ENCODE measurements at regions not wholly inside any gene's neighbourhood (a gene's known extent, or its start where the extent isn't known, plus 50 kb on each side); places are given as distances from the start of the nearest gene placed in this dataset.
"Not testable (repeated sequence)": the region's sequence is repeated elsewhere in the genome, so short reads cannot be mapped to it uniquely, and the experiment has no call there.

DNA sequence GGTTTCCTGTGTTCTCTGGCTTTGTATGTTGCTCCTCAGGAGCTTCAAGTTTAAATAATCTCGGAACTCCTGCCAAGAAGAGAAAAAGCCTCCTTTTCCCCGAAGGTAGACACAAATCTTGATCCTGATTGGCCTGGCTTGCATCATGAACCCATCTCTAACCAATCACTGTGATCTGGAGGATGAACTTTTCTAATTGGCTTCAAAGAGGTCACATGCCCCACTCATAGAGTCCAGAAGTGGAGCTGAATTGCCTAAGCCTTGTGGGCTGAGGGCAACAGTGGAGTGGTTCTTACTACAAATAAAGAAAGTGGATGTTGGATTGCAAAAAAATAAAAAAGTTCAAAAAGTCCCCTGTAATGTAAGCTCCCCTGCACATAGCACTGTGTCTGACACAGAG is 245.9 kb downstream of the MID1IP1 start:
- no peak for DNase-seq (ENCODE audit: low read depth)

DNA sequence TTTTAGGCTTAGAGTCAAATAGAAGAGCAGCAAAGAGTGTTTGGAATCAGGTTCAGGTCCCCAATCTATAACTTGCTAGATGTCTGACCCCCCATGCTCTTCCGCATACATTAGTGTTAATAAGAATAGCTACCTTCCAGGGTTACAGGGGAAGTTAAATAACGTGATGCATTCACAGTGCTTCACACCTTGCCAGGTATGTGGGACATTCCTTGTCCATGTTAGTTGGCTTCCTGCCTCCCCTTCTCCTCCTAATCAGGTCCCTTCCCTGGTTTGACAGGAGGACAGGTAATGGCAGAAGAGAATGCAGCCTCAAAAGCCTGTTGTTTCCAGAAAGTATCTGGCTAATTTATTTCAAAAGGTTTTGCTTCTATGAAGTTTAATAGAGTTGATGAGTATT is 248.7 kb downstream of the MID1IP1 start:
- DNase-seq (ENCODE audit: low read depth): no peak

DNA sequence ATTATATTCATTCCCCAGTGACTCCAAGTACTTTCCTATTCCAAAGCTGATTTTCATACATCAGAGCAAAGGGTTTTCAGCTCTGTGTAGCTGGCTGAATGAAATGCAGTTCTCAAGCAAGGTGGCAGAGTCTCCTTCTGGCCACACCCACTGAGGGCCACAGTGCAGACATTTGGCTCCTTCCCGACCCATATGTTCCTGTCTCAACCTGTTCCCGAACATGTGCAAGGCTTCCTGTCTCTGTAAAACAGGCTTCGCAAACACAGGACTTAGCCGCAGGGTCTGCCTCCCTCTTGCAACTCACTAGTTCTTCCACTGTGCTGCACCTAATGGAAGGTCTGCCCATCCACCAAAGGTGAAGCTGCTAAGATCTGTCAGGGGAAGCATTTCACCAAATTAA is 249.2 kb downstream of the MID1IP1 start:
- DNase-seq (ENCODE audit: low read depth): no peak

DNA sequence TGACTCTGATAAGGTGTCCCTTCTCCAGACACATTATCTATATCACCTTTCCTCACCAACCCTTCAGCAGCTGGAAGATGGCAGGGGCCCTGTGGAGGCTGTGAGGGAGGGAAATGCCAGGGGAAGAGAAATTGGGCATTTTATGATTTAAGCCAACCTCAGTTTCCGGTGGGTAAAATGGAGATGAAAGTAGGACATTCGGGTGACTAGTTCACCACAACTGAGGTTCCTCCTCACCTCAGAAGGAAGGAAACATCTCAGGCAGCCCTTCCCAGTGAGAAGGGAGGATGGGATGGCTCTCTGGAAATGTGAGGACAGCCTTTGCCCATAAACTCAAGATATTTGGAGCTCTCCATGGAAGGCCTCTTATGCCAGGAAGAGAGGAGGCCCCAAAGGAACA is 251.5 kb downstream of the MID1IP1 start:
- DNase-seq (ENCODE audit: low read depth): no peak

DNA sequence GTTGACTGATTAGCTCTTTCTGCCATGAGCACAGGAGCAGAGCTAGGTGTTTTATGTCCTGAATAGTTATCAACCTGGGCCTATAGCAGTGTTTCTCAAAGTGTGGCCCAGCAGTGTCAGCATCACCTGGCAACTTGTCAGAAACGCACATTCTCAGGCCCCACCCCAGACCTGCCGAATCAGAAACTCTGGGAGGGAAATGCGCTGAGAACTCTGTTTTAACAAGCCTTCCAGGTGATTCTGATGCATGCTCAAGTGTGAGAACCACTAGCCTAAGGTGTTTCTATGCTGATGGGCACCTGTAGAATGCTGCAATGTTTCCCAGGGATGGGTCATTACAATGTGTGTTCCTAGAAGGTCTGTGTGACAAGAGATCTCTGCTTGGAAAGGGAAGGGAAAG is 257.5 kb downstream of the MID1IP1 start:
- no peak for DNase-seq (ENCODE audit: low read depth)

DNA sequence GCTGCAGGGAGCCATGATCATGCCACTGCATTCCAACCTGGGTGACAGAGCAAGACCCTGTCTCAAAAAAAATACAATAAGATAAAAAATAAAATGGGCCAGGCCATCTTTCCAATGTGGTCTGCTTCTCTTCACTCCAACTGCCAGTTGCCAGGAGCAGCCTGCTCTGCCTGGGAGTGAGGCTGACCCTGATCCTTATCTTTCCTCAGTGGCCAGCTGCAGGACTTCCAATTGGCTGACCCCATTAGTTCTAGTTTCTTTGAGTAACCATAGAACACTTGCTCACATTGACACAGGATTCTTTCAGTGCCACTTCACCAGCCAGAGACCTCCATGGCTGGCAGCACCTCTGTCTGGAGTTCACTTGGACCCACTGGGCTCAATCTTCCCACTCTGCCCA is 258.6 kb downstream of the MID1IP1 start:
- no peak for DNase-seq (ENCODE audit: low read depth)

DNA sequence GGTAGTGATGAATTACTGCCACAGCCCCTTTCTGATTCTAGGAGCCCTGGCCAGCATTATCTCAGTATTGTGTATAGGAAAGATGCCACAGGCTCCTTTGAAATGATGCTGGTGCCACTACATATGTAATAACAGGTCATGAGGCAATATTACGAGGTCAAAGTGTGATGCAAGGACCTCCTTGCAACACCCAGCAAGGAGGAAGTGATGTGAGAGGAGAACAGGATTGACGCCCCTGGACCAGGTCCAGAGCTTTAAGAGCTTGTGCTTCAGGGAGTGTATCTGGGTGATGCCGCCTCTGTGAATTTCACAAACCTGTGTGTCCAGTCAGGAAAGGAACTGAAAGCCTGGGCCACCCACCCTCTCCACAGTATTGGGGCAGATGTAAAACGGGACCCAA is 261.8 kb downstream of the MID1IP1 start:
- DNase-seq (ENCODE audit: low read depth): no peak

DNA sequence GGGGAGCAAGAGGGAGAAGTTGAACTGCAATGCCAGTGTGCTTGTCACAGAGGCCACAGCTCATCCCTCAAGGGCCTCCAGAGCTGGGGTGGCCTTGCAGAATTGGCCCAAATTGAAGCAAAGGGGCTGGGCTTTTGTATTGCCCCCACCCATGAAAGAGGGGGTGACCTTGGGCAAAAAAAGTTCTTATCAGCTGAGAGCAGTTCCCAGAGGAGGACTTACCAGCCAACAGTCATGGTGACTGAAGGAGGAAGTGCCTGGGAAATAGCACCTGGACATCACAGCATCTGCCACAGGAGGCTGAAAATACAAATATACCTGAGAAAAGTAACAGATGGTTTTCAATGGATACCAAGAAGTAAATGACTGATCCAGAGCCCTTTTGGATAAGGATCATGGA is 262.4 kb downstream of the MID1IP1 start:
- DNase-seq (ENCODE audit: low read depth): no peak

DNA sequence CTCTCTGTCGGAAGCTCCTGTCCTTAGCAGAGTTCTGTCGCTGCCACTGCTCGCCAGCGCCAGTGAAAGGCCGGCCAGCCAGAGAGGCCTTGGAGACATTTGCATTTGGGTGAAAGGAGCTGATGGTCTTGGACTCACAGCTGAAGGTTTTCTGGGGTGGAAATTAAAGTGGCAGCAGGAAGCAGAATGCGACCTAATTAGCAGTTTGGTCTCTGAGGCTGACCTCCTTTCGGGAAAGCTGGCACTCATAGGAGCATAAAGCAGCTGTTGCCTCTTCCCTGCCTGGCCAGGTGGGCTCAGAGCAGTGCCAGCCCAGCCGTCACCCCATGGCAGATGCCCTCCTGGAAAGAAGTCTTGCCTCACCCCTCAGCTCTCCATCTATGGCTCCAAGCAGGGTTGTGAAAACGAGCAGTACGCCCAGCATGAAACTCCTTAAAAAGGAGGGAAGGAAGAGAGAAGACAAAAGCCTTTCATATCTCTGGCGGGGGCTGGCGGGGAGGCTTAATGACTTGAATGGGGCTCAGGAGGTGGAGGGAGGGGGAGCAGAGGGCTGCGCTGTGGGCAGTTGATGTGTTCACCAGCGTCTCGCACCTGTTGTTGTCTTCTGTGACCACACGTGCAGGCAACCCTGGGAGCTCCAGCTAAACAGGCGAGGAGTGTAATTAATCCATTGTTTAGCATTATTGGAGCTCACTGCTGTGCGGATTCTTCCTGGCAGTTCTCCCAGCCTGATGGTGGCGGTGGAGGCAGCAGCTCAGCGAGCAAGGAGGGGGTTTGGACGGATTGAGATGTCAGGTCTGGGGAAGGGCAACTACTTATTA is 264.0 kb downstream of the MID1IP1 start:
- DNase-seq (ENCODE audit: low read depth): no peak

DNA sequence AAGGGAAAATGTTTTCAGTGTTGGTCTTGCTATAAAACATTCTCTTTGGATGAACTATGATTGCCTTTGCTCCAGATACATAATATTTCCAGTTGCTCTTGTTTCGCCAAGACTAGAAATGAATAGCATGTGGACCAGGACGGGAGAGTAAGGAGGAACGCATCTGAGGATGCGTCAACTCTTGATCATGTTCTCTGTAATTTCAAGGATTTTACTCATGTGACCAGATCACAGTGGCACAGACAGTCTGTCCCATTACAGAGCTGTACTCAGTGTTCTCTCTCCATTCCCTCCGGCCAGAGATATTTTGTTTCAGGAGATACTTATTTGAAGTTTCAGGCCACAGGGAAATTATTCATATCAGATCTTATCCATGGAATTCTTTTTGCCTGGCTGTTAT is 266.6 kb downstream of the MID1IP1 start:
- DNase-seq (ENCODE audit: low read depth): no peak

DNA sequence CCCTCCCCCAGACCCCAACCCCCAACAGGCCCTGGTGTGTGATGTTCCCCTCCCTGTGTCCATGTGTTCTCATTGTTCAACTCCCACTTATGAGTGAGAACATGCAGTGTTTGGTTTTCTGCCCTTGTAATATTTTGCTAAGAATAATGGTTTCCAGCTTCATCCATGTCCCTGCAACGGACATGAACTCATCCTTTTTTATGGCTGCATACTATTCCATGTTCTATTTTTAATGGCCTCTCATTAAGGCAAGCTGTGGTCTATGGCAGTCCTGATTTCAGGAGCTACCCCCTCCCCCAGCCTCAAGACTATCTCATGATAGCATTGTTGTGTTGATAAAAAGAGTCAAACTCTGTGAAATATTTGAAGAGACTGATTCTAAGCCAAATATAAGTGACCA is 267.4 kb downstream of the MID1IP1 start:
- not testable (repeated sequence) for DNase-seq (ENCODE audit: low read depth)

DNA sequence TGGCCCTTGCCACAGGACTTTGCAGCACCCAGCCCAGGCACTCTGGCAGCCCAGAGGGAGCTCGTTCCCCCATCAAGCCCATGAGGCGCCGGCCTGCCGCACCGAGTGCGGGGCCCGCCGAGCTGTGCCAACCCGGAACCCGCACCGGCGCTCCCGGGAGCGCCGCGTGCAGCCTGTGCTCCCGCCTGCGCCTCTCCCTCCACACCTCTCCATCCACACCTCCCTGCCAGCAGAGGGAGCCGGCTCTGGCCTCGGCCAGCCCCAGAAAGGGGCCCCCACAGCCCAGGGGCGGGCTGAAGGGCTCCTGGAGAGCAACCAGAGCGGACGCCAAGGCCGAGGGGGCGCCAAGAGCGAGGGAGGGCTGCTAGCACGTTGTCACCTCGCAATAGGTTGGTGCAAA is 268.8 kb downstream of the MID1IP1 start:
- DNase-seq (ENCODE audit: low read depth): no peak

DNA sequence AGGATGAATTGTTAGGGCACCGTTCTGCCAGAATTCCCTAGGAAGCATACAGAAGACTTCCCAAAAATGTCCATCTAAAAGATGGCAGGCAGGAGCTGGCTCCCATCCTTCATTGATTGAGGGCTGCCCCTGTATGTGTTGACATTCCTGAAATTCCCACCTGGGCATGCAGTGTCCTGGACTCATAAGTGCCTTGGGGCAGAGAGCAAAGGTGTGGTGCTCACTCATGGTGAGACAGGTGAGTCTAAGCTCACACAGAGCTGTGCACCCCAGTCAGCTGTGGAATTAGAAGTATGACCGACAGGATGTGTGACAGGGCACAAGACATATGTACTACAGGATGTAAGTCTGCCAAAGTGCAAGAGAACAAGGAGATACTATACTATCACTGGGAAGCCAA is 271.9 kb downstream of the MID1IP1 start:
- no peak for DNase-seq (ENCODE audit: low read depth)

DNA sequence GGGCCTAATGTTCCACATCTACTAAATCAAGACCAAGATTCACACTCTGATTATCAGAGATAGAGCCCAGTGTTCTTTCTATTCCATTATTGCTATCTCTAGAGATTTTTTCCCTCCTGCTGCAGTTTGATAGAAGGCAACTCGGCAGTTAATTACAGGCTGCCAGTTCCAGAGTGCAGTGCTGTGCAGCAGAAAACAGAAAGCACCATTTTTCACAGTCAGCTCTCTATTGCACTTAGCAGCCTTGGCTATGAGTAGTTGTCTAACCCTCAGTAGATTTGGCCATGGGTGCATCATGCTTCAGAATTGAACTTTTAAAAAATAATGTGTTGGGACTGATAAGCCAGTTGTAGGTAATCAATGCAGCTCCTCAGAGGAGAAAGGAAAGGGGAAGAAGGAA is 295.3 kb downstream of the MID1IP1 start:
- DNase-seq (ENCODE audit: low read depth): no peak

DNA sequence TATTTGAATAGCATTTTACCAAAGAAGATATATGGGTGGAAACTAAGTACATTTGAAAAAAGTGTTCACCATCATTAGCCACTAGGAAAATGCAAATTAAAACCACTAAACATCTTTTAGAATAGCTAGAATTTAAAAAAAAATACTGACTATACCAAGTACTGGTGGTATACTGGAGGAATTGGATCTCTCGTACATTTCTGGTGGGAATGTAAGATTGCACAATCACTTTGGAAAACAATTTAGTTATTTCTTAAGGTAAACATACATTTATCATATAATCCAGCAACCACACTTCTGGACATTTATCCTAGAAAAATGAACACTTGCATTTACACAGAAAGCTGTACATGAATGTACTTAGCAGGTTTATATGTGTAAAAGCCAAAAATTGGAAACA is 303.5 kb downstream of the MID1IP1 start:
- DNase-seq (ENCODE audit: low read depth): no peak

DNA sequence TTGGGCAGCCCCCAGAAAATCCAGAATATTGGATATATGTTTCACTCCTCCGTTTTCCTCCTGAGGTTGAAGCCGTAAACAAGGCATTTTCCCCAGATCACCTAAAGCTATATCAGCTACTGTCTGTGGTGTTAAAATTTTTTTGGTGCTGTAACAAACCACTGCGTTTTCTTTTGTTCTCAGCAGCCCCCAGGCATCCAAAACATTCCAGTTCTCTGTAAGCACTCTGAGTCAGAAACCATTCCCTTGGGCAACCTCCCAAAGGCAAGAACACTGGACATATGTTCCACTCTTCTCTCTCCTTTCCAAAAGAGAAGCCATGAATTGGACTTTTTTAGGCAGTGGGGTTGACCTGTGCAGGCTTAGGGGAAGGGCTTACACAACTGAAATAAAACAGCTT is 310.9 kb downstream of the MID1IP1 start:
- DNase-seq (ENCODE audit: low read depth): no peak

DNA sequence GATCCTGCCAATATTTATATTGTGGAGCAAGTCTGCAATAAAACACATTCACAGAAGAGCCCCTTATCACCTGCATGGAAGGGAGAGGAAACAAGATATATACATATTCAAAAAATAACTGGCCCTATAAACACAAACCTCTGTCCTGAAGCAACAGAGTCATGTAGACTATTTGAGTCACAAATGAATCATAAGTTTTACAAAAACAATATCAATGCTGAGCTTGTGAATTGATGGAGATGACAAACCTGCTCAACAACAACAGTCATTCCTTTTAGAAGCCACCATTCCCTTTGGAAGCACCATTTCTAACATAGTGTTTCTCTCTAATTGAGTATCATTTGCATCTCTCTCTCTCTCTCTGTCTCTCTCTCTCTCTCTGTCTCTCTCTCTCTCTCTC is 313.9 kb downstream of the MID1IP1 start:
- no peak for DNase-seq (ENCODE audit: low read depth)

DNA sequence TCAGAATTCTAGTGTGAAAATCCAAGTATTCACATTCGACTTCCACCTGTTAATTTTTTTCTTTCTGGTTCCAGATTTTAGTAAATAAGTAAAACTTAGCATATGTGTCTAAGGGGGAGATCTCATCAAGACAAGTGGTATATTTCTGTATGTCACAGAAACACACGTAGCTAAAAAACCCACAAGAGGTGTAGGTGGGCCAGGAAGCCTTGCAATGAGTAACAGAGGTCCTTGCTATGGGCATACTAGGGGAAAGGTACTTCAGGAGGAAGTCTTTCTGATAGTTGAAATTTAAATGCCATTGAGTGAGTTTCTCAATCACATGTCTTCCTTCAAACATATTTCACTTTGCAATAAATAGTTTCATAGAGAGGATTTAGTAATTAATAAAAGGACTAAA is 315.8 kb downstream of the MID1IP1 start:
- no peak for DNase-seq (ENCODE audit: low read depth)

DNA sequence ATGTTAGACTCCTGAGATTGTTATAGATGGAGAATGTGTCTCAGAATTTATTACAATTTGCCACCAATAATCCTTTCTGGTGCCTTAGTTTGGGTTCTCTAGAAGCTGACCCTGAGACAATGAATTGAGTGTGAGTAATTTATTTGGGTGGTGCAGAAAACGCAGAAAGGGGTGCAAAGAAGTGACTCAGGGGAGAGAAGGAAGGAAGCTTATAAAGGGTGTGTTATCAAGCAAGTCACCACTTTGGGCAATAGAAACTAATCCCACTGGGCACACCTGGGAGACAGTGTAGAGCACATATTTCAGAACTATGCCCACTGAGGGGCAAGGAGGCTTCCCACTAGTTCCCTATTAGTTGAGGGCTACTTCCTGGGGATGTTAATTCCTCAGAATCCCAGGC is 320.6 kb downstream of the MID1IP1 start:
- no peak for DNase-seq (ENCODE audit: low read depth)

DNA sequence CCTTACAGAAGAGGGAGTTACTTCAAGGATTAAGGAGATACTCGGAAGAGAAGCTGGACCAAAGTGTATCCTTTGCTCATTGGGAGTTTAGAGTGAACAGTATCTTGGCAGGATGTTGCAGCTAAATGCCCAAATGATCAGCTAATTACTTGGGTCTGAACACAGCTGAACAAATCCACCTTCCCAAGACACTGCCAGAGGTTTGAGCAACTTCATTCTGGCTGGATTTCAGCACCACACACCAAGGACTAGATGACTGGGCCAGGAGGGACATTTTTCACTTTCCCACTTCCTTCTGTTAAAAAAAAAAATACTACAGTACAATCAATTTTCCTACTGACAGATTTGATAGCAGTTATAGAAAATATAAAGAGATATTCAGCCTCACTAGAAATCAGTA is 324.6 kb downstream of the MID1IP1 start:
- no peak for DNase-seq (ENCODE audit: low read depth)

DNA sequence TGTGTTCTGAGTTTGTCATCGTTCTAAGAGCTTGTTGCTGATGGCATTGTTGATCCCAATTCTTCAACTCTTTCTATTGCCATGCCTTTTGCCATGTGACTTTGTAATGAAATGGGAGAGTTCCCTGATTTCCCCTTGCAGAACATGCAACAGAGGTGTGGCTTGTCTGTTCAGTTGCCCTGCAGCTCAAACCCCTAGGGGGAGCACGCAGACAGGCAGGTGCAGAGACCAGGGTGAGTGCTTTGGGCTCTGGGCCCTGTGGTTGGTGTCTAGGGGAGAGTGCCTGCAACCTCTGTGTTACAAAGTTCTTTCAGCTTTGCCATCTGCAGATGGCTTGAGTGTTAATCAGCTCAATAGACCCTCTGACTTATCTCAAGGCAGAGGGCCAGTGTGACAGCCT is 332.7 kb downstream of the MID1IP1 start:
- DNase-seq (ENCODE audit: low read depth): no peak

DNA sequence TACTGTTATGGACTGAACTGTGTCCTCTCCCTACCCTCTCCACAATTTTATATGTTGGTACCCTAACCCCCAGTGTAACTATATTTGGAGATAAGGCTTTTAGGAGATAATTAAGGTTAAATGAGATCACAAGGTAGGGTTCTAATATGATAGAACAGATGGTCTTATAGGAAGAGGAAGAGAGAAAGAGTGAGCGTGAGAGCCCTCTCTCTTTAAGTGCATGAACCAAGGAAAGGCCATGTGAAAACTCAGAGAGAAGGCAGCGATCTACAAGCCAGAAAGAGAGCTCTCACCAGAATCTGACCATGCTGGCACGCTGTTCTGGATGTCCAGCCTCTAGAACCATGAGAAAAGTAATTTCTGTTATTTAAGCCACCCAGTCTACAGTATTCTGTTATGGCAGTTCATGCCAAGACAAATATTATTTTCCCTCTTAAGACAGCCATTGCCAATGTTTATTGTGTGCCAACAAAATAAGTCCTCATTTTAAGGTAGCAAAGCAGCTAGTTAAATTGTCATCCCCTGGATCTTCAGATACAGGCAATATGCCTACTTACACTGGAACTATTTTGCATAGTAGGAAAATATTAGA is 336.2 kb downstream of the MID1IP1 start:
- no peak for DNase-seq (ENCODE audit: low read depth)

DNA sequence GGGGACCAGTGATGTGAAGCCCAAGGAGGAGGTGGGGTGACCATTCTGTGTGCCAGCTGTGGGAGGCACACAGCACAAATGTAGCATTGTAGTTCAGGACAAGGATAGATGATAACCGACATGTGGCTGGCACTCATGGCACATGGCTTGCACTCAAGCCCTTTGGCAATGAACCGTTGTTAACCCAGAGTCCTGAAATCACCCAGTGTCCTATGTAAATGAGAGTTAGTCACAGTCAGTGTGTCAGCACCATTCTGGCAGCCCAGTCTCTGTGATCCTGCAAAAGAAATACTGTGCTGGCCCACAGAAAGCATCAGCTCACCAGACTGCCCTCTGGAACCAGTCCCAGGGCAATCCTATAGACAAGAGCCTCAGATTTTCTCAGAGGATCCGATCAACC is 339.3 kb downstream of the MID1IP1 start:
- no peak for DNase-seq (ENCODE audit: low read depth)

DNA sequence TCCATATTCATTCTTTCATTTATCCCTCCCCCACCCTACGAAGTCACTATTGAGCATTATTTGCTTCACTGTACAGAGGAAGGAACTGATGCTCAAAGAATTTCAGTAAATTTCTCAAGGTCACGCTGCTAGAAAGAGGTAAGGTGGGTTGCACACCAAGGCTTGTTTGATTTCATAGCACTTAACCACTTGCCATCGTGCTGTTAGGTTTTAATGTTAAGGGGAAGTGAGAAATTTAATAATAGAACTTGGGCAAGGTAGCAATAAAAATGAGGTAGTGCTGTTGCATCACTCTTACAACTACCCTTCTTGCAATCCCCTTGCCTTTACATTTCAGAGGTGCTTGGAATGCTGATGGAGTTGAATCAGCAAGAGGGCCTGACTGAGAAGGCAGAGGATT is 343.1 kb downstream of the MID1IP1 start:
- DNase-seq (ENCODE audit: low read depth): no peak
